IPS-20b (cell line): ENCODE measurements at regions not wholly inside any gene's neighbourhood (a gene's known extent, or its start where the extent isn't known, plus 50 kb on each side); places are given as distances from the start of the nearest gene placed in this dataset.

ENCODE experiments used
- H3K27ac ChIP-seq: one replicate; pipeline ENCODE4 v1.5.1; 2013; ENCODE audit warnings: low read length
- H3K27me3 ChIP-seq: 2 replicates; pipeline ENCODE4 v1.6.1; 2013; ENCODE audit warnings: mild to moderate bottlenecking, low read length, inconsistent platforms; ENCODE audit not compliant: insufficient read depth
- H3K36me3 ChIP-seq: 2 replicates; pipeline ENCODE4 v1.6.1; 2013; ENCODE audit warnings: low read depth, mild to moderate bottlenecking, inconsistent platforms, low read length, moderate library complexity; ENCODE audit not compliant: insufficient read depth
- H3K4me1 ChIP-seq: 2 replicates; pipeline ENCODE4 v1.6.1; 2013; ENCODE audit warnings: mild to moderate bottlenecking, control low read depth, inconsistent platforms, low read length, moderate library complexity; ENCODE audit not compliant: insufficient read depth
- H3K4me3 ChIP-seq: 2 replicates; pipeline ENCODE4 v1.5.1; 2013; ENCODE audit warnings: mild to moderate bottlenecking, low read length, inconsistent platforms
- H3K9ac ChIP-seq: 2 replicates; pipeline ENCODE4 v1.6.1; 2013; ENCODE audit warnings: low read depth, mild to moderate bottlenecking, inconsistent platforms, low read length, moderate library complexity
- H3K9me3 ChIP-seq: 2 replicates; pipeline ENCODE4 v1.6.1; 2013; ENCODE audit warnings: mild to moderate bottlenecking, low read depth, low read length, inconsistent platforms; ENCODE audit not compliant: insufficient read depth

- Histone ChIP-seq H3K4me3 (no peak overlapping the region), H3K9me3 (no peaks in the 10 kb centered on the region), H3K4me1 (no peaks in the 10 kb centered on the region), H3K9ac (no peak overlapping the region), H3K27me3 (no peaks in the 10 kb centered on the region), H3K27ac (no peak overlapping the region), H3K36me3 (no peaks in the 10 kb centered on the region)
These were observed 56.4 kb upstream of the LMO1 start for GRCh38 chr11:8320076-8320475.

GRCh38 chr11:8318536-8318935 is 54.9 kb upstream of the LMO1 start:
- Histone ChIP-seq H3K36me3 (no peaks in the 10 kb centered on the region), H3K9ac (no peak overlapping the region), H3K9me3 (no peaks in the 10 kb centered on the region), H3K4me3 (no peak overlapping the region), H3K4me1 (no peaks in the 10 kb centered on the region), H3K27ac (no peak overlapping the region), H3K27me3 (no peaks in the 10 kb centered on the region)

- no peak overlapping the region for H3K9ac ChIP-seq
- H3K27ac ChIP-seq, result no peak overlapping the region
- H3K4me1 ChIP-seq, result no peaks in the 10 kb centered on the region
- no peaks in the 10 kb centered on the region for H3K36me3 ChIP-seq
- no peak overlapping the region for H3K4me3 ChIP-seq
- H3K9me3 ChIP-seq, result no peaks in the 10 kb centered on the region
- H3K27me3 ChIP-seq, result no peaks in the 10 kb centered on the region
These were observed 53.5 kb upstream of the LMO1 start for GRCh38 chr11:8317159-8317558.

GRCh38 chr11:8315954-8316353 is 52.3 kb upstream of the LMO1 start:
- H3K4me1 ChIP-seq, result no peaks in the 10 kb centered on the region
- no peaks in the 10 kb centered on the region for H3K9me3 ChIP-seq
- no peaks in the 10 kb centered on the region for H3K27me3 ChIP-seq

GRCh38 chr11:8315463-8315862 is 51.8 kb upstream of the LMO1 start:
- Histone ChIP-seq H3K36me3 (no peaks in the 10 kb centered on the region), H3K27ac (no peak overlapping the region), H3K9ac (no peak overlapping the region), H3K9me3 (no peaks in the 10 kb centered on the region), H3K4me3 (no peak overlapping the region), H3K27me3 (no peaks in the 10 kb centered on the region), H3K4me1 (no peaks in the 10 kb centered on the region)

More at GRCh38 chr11:8315954-8316353, 52.3 kb upstream of the LMO1 start:
- Histone ChIP-seq H3K36me3 (no peaks in the 10 kb centered on the region), H3K9ac (no peak overlapping the region), H3K27ac (no peak overlapping the region), H3K4me3 (no peak overlapping the region)

GRCh38 chr11:8314916-8315315 is 51.2 kb upstream of the LMO1 start:
- no peaks in the 10 kb centered on the region for H3K4me1 ChIP-seq
- H3K36me3 ChIP-seq, result no peaks in the 10 kb centered on the region
- H3K27me3 ChIP-seq, result no peaks in the 10 kb centered on the region
- H3K9ac ChIP-seq, result no peak overlapping the region
- H3K9me3 ChIP-seq, result no peaks in the 10 kb centered on the region
- H3K27ac ChIP-seq, result no peak overlapping the region
- no peak overlapping the region for H3K4me3 ChIP-seq

- H3K4me1 ChIP-seq, result no peaks in the 10 kb centered on the region
- H3K36me3 ChIP-seq, result no peaks in the 10 kb centered on the region
- H3K27me3 ChIP-seq, result no peaks in the 10 kb centered on the region; the same call in 1 of the 2 replicates
- H3K4me3 ChIP-seq, result no peak overlapping the region
- no peaks in the 10 kb centered on the region for H3K9me3 ChIP-seq
- no peak overlapping the region for H3K27ac ChIP-seq
- no peak overlapping the region for H3K9ac ChIP-seq
These were observed 49.9 kb upstream of the LMO1 start for GRCh38 chr11:8313504-8314090.
